BE2C (cell line): ENCODE measurements at regions not wholly inside any gene's neighbourhood (a gene's known extent, or its start where the extent isn't known, plus 50 kb on each side); places are given as distances from the start of the nearest gene placed in this dataset.

Experiments used
- DNase-seq: peaks from one replicate; pipeline ENCODE4 v3.0.0-alpha.2; 2020
- H3K27me3 ChIP-seq: fragments of 250-450 bp; sonication (Bioruptor Pico); 2 replicates; pipeline ENCODE4 v1.5.1; 2020; ENCODE audit warnings: mild to moderate bottlenecking
- H3K36me3 ChIP-seq: fragments of 250-450 bp; sonication (Bioruptor Pico); 2 replicates; pipeline ENCODE4 v1.5.1; 2020; ENCODE audit warnings: mild to moderate bottlenecking
- H3K4me1 ChIP-seq: fragments of 250-450 bp; sonication (Bioruptor Pico); 2 replicates; pipeline ENCODE4 v1.5.1; 2020
- H3K4me3 ChIP-seq: 2 replicates; pipeline ENCODE4 v1.5.1; 2011; ENCODE audit warnings: low read depth, low read length
- H3K9me3 ChIP-seq: fragments of 250-450 bp; sonication (Bioruptor Pico); 2 replicates; pipeline ENCODE4 v1.5.1; 2020
- TF ChIP-seq, protein P1 (sequence below): IDR thresholded peaks from 2 replicates; pipeline ENCODE4 v1.5.1; 2012; ENCODE audit warnings: mild to moderate bottlenecking, low read depth, low read length

DNA sequence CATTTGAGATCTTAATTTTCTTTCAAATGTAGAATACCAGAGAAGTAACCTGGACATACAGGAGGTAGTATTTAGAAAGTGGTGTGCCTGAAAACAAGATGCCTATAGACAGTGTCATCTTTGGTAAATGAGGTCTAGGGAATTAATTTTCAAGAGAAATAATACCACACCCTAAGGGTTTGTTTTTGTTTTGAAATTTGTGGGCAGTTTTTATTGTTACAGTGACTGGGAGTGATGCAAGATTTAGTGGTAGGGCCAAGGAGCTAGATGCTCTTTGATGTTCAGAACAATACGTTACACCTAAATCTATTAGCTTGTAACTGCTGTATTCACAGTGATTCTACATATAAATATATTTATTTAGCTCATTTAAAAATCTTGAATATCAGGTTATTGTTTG lies 856.5 kb upstream of the MAP3K7 start:
- Histone ChIP-seq H3K4me3 (no peak overlapping the region), H3K36me3 (no peaks in the 10 kb centered on the region), H3K27me3 (no peaks in the 10 kb centered on the region), H3K9me3 (no peaks in the 10 kb centered on the region), H3K4me1 (no peaks in the 10 kb centered on the region)
- TF ChIP-seq, protein P1, sequence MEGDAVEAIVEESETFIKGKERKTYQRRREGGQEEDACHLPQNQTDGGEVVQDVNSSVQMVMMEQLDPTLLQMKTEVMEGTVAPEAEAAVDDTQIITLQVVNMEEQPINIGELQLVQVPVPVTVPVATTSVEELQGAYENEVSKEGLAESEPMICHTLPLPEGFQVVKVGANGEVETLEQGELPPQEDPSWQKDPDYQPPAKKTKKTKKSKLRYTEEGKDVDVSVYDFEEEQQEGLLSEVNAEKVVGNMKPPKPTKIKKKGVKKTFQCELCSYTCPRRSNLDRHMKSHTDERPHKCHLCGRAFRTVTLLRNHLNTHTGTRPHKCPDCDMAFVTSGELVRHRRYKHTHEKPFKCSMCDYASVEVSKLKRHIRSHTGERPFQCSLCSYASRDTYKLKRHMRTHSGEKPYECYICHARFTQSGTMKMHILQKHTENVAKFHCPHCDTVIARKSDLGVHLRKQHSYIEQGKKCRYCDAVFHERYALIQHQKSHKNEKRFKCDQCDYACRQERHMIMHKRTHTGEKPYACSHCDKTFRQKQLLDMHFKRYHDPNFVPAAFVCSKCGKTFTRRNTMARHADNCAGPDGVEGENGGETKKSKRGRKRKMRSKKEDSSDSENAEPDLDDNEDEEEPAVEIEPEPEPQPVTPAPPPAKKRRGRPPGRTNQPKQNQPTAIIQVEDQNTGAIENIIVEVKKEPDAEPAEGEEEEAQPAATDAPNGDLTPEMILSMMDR = no peak
- DNase-seq = no peak

DNA sequence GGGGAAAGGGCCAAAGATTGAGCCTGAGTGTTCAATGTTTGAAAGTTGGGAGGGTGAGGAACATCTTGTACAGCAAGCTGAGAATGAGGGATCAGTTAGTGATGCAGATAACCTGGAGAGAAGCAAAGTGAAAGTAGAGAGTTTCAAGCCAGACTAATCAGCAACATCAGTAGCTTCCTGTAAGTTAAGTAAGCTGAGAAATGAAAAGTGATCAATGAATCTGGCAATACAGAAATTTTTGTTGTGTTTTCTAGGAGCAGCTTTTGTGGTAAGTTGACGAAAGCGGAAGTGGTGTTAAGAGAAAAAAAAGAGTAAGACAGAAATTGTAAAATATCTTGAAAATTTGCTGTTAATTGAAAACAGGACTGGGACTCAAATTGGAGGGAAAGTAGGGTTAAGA lies 855.5 kb upstream of the MAP3K7 start:
- Histone ChIP-seq H3K27me3 (no peaks in the 10 kb centered on the region), H3K36me3 (no peaks in the 10 kb centered on the region), H3K9me3 (no peaks in the 10 kb centered on the region), H3K4me3 (no peak overlapping the region), H3K4me1 (no peaks in the 10 kb centered on the region)
- DNase-seq = no peak
- TF ChIP-seq, protein P1 = no peak

DNA sequence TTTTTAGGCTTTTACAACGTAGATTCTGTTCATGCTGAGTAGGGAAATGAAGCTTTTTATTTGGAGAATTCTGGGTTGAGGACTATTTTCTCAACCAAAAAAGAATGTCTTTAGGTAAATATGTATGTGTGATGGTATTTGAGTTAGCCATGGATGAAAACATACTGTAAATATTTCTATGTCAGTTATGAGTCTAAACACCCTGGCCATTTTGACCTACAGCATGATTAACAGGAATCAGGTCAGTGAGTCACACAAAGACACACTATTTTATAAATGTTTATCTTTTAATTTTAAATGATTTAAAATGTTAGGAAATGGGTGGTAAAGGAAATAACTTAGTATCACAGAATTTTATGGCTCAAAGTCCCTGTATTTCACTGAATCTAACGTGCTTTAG lies 851.7 kb upstream of the MAP3K7 start:
- Histone ChIP-seq H3K4me3 (no peak overlapping the region), H3K36me3 (no peaks in the 10 kb centered on the region), H3K4me1 (no peaks in the 10 kb centered on the region), H3K9me3 (no peaks in the 10 kb centered on the region), H3K27me3 (no peaks in the 10 kb centered on the region; the same call in 1 of the 2 replicates)
- no peak for DNase-seq
- TF ChIP-seq, protein P1 = no peak

DNA sequence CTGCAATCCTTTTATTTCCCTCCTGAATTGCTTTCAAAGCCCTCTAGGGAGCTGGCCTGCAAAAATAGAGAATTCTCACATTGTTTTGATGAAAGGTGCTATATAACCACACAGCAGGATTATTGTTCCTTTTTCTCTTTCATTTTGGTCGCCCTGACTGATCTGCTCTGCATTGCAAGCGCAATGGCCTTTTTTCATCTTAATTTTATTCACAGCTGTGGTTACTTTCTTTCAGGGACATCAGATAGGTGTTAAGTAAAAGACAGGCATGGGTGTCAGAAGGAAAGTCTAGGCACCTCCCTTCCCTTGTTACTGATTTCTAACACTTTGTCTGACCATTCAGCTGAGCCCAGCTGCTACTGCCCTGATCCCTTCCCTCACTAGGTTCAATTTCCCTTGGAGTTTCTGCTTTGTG lies 850.5 kb upstream of the MAP3K7 start:
- TF ChIP-seq, protein P1 = no peak
- Histone ChIP-seq H3K4me1 (no peaks in the 10 kb centered on the region), H3K4me3 (no peak overlapping the region), H3K36me3 (no peaks in the 10 kb centered on the region), H3K9me3 (no peaks in the 10 kb centered on the region), H3K27me3 (no peaks in the 10 kb centered on the region; the same call in 1 of the 2 replicates)
- DNase-seq = no peak

DNA sequence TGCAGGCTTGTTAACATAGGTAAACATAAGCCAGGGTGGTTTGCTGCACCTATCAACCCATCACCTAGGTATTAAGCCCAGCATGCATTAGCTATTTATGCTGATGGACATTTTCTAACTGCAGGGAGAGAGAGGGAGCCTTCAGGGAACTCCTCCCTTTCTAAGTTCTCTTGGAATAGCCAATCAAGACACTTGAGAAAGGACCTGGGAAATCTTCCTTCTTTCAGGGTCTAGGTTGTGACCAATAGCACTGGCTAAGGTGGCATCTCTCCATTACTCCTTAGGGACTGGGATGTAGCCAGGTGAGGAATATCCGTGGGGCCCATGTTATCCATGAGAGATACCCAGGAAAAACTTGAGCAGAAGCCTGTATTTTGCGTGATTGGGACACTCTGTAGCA lies 849.6 kb upstream of the MAP3K7 start:
- Histone ChIP-seq H3K9me3 (no peaks in the 10 kb centered on the region), H3K4me1 (no peaks in the 10 kb centered on the region), H3K36me3 (no peaks in the 10 kb centered on the region), H3K4me3 (no peak overlapping the region), H3K27me3 (no peaks in the 10 kb centered on the region; the same call in 1 of the 2 replicates)
- DNase-seq = no peak
- TF ChIP-seq, protein P1 = no peak

DNA sequence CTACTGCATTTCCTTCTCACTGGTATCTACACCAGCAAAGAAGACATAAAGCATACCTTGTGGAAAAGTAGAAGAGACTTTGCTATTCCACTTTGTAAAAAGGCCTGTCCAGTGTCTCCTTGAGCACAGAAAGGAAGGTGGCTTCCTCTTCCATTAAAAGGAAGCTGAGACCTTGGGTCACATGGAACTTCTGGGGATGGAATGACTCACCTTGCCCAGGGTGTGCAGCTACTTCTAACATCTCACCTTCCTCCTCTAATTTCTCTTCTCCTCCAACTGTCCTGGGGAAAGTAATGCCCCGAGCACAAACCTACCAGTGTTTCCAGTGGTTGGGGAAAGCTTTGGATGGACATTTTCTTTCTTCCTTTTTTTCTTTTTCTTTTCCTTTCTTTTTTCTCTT lies 848.8 kb upstream of the MAP3K7 start:
- no peaks in the 10 kb centered on the region for H3K9me3 ChIP-seq
- TF ChIP-seq, protein P1 = no peak
- H3K36me3 ChIP-seq = no peaks in the 10 kb centered on the region
- no peak for DNase-seq
- H3K4me3 ChIP-seq = no peak overlapping the region
- no peaks in the 10 kb centered on the region; the same call in 1 of the 2 replicates for H3K27me3 ChIP-seq
- H3K4me1 ChIP-seq = no peaks in the 10 kb centered on the region
